ENCODE measurements at regions not wholly inside any gene's neighbourhood (a gene's known extent, or its start where the extent isn't known, plus 50 kb on each side); places are given as distances from the start of the nearest gene placed in this dataset.

DNA sequence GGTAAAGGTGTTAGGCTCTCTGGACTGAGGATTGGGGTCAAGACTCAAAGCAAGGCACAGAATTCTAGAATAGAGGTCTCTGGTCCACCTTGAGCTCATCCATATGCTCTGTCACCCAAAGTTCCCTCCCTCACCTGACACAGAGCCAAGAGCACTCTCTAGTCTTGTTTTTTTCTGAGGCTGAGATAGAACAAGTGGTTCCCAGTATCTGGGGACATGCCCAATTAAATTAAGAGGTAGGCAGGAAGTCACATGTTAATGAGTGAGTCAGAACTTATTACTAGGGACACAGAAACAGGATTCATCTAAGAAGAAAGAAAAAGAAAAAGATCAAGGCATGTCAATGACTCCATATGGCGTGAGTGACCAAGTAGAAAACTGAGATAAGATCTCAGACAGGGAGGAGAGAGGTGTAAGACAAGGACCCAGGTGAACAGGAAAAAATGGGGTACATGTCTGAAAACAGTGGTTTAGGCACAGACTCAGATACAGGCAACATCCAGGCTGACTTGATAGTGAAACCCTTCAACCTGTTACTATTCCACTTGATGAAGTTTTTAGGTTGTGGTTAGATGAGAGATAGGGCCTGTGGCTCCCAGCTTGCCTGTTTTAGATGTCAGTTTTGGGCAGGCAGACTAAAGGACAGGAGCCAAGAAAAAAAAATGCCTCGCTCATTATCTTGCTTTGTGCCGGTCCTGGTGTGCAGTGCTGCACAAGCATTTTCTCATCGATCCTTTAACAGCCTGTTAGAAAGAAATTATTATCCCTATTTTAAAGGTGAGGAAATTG lies 609.9 kb downstream of the CCSER2 start:
- DNase-seq (ENCODE audit: low spot score) (no peak), ATAC-seq (ENCODE audit: low FRiP score) (no peak)
- no peak for TF ChIP-seq CTCF (IDR thresholded peaks at IDR 0.05)

DNA sequence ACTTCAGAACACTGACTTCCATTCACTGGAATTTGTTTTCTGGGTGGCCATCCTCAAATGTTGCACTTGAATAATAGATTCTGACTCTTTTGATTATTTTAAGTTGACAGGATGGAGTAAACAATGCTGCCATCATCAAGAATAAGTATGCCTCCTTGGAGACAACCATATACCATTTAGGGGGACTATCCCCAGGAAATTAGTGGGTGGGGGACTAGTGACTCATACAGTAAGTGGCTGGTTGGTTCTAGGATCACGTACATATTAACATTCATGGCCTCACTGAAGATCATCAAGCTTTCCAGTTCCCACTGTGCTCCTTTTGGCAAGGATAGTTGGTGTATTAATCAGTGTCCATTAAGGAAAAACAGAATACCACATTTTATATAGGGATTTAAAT lies 615.2 kb downstream of the CCSER2 start:
- TF ChIP-seq CTCF (IDR thresholded peaks at IDR 0.05) = no peak
- ATAC-seq (ENCODE audit: low FRiP score) (no peak), DNase-seq (ENCODE audit: low spot score) (no peak)

GRCh38 chr10:84944187-84944586 lies 615.8 kb downstream of the CCSER2 start:
- DNase-seq (ENCODE audit: low spot score) = no peak

GRCh38 chr10:84945791-84946190 lies 617.4 kb downstream of the CCSER2 start:
- no peak for TF ChIP-seq CTCF (IDR thresholded peaks at IDR 0.05)
- ATAC-seq (ENCODE audit: low FRiP score) (no peak), DNase-seq (ENCODE audit: low spot score) (no peak)

More at GRCh38 chr10:84944187-84944586, 615.8 kb downstream of the CCSER2 start:
- TF ChIP-seq CTCF (IDR thresholded peaks at IDR 0.05) = no peak
- ATAC-seq (ENCODE audit: low FRiP score) = no peak

GRCh38 chr10:84946904-84947303 lies 618.5 kb downstream of the CCSER2 start:
- ATAC-seq (ENCODE audit: low FRiP score) (no peak), DNase-seq (ENCODE audit: low spot score) (no peak)
- no peak for TF ChIP-seq CTCF (IDR thresholded peaks at IDR 0.05)

GRCh38 chr10:84948644-84949043 lies 620.3 kb downstream of the CCSER2 start:
- no peak for TF ChIP-seq CTCF (IDR thresholded peaks at IDR 0.05)
- ATAC-seq (ENCODE audit: low FRiP score) = no peak
- DNase-seq (ENCODE audit: low spot score) = no peak

GRCh38 chr10:84951616-84952015 lies 623.2 kb downstream of the CCSER2 start:
- ATAC-seq (ENCODE audit: low FRiP score) (no peak), DNase-seq (ENCODE audit: low spot score) (no peak)
- no peak for TF ChIP-seq CTCF (IDR thresholded peaks at IDR 0.05)
